HUES48 (cell line): ENCODE measurements at regions not wholly inside any gene's neighbourhood (a gene's known extent, or its start where the extent isn't known, plus 50 kb on each side); places are given as distances from the start of the nearest gene placed in this dataset.

Experiments used
- H3K27ac ChIP-seq: one replicate; pipeline ENCODE4 v1.7.0; 2013; ENCODE audit warnings: low read depth, low read length, inconsistent platforms
- H3K27me3 ChIP-seq: 2 replicates; pipeline ENCODE4 v1.6.1; 2013; ENCODE audit warnings: mild to moderate bottlenecking, low read length; ENCODE audit not compliant: control insufficient read depth, insufficient read depth
- H3K36me3 ChIP-seq: 2 replicates; pipeline ENCODE4 v1.6.1; 2013; ENCODE audit warnings: low read length; ENCODE audit not compliant: control insufficient read depth, insufficient read depth
- H3K4me1 ChIP-seq: 2 replicates; pipeline ENCODE4 v1.6.1; 2013; ENCODE audit warnings: mild to moderate bottlenecking, low read length; ENCODE audit not compliant: control insufficient read depth, insufficient read depth
- H3K4me3 ChIP-seq: 2 replicates; pipeline ENCODE4 v1.5.1; 2013; ENCODE audit warnings: mild to moderate bottlenecking, low read depth, low read length
- H3K9ac ChIP-seq: 2 replicates; pipeline ENCODE4 v1.6.1; 2013; ENCODE audit warnings: mild to moderate bottlenecking, low read depth, low read length, moderate library complexity
- H3K9me3 ChIP-seq: 2 replicates; pipeline ENCODE4 v1.6.1; 2013; ENCODE audit warnings: low read length; ENCODE audit not compliant: control insufficient read depth, insufficient read depth

DNA sequence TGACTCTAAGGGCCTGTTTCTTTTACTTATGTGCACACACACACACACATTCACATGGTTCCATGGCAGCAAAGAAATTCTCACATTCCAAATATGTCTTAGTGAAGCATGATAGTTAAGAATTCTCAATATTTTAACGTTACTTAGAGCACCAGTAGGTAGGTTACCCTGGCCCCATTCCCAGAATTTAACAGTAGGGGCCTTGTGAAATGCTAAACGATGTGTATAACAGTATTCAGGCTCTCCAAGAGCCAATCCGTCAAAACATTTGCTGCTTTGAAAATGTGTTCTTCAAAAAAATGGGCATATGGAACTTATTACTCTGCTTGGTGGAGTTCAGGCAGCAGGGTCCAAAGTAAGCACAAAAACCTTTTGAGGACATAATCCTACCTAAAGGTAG, 93.7 kb upstream of the DAB2 start:
- no peaks in the 10 kb centered on the region for H3K9me3 ChIP-seq
- no peak overlapping the region for H3K9ac ChIP-seq
- H3K27ac ChIP-seq: peak overlapping the region; percentile 84
- no peaks in the 10 kb centered on the region for H3K27me3 ChIP-seq
- no peak overlapping the region for H3K4me3 ChIP-seq
- peaks cover 34% of the 10 kb centered on the region for H3K4me1 ChIP-seq
- no peaks in the 10 kb centered on the region for H3K36me3 ChIP-seq

DNA sequence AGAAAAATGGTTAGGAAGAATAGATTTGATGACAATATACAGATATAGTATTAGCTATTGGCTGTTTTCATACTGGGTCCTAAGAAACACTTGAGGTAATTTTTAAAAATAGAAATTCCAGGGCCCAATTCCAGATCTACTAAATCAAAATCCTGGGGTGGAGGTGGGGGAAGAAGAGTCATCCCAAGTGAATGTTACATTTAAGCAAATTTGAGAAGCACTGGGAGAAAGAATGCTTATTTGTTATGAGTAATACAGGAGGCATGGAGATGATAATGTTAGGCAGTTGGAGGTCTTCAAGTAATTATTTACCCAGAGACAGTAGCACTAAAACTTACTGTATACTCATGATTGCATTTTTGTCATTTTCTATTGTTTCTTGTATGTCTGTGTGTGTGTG, 93.0 kb upstream of the DAB2 start:
- Histone ChIP-seq H3K27me3 (no peaks in the 10 kb centered on the region), H3K4me3 (peak overlapping the region; percentile 11; the same call in 1 of the 2 replicates), H3K9me3 (no peaks in the 10 kb centered on the region), H3K9ac (no peak overlapping the region), H3K36me3 (no peaks in the 10 kb centered on the region), H3K4me1 (peaks cover 34% of the 10 kb centered on the region), H3K27ac (peak overlapping the region; percentile 84)

DNA sequence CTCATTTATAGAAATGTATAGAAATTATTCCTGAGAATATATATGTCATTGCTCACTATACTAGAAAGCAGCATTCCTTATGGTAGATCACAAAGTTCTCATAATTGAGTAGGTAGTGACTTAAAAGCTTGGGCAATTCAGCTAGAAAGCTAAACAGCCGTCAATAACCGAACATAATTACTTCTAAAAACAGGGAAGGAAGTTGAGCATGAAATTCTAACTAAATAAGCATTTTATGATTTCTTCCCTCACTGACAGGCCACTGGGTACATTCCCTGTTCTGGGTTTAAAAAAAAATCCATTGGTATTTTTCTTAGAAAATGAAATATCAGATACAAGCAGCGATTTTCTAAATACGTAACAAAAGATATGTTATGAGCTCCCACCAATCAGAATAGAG, 91.1 kb upstream of the DAB2 start:
- Histone ChIP-seq H3K36me3 (no peaks in the 10 kb centered on the region), H3K4me1 (peaks cover 34% of the 10 kb centered on the region), H3K4me3 (no peak overlapping the region), H3K9me3 (no peaks in the 10 kb centered on the region), H3K27me3 (no peaks in the 10 kb centered on the region), H3K27ac (no peak overlapping the region), H3K9ac (no peak overlapping the region)

DNA sequence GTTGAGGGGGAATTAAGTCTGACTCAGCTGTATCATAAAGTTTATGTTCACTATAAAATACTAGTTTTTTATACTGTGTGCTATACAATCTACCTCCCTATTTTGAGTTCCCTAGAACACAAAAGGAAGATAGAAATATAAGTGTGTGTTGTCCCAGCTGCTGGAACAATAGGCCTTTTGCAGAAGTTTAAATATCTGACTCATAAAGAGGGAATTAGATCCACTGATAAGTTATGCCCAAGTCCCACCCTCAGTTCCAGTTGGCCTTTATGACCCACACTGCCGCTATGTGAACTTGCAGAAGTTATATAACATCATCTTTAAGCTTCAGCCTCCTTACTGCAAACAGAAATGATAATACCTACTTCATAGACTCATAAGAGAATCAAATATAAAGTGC, 88.5 kb upstream of the DAB2 start:
- H3K9ac ChIP-seq: no peak overlapping the region
- no peak overlapping the region for H3K27ac ChIP-seq
- no peak overlapping the region for H3K4me3 ChIP-seq
- H3K9me3 ChIP-seq: no peaks in the 10 kb centered on the region
- peaks cover 12% of the 10 kb centered on the region; the same call in 1 of the 2 replicates for H3K4me1 ChIP-seq
- H3K27me3 ChIP-seq: no peaks in the 10 kb centered on the region
- no peaks in the 10 kb centered on the region for H3K36me3 ChIP-seq

DNA sequence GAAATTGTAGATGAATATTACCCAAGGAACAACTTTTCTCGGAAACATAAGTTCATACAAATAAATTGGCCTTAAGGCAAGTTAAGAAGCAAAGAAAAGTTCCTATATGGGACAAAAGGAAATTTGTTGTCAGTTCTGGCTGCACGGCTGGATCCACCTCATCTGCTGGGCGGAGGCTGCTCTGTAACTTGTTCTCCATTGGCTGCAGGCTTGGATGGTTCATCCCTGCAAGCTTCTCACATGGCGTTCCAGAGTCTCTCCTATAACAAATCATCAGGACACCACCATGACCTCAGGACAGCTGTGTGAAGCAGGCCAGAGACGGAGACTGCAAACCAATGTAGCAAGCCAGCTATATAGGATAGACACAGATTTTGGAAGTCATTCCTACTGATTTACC, 81.4 kb upstream of the DAB2 start:
- Histone ChIP-seq H3K9ac (no peak overlapping the region), H3K4me3 (no peak overlapping the region), H3K27me3 (no peaks in the 10 kb centered on the region), H3K4me1 (no peaks in the 10 kb centered on the region), H3K9me3 (no peaks in the 10 kb centered on the region), H3K36me3 (no peaks in the 10 kb centered on the region), H3K27ac (no peak overlapping the region)

DNA sequence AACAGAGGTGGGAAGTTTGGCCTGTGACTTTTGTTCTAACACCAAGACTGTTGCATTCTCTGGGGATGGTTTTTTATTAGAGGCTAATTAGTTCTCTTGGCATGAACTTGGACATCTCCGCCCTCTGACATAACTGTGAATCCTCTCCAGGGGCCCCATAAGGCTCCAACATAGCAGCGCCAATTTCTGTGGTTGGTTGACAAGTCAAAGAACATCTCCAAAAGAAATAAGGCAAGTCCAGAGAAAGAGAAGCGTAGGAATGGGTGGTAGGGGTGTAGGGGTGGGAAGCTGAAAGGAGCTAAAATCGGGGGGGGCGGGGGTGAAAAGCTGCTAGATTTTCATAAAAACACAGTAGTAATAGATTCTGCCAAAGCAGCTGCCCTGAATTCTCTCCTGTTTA, 81.0 kb upstream of the DAB2 start:
- Histone ChIP-seq H3K4me3 (no peak overlapping the region), H3K27me3 (no peaks in the 10 kb centered on the region), H3K9me3 (no peaks in the 10 kb centered on the region), H3K9ac (no peak overlapping the region), H3K36me3 (no peaks in the 10 kb centered on the region), H3K27ac (no peak overlapping the region), H3K4me1 (no peaks in the 10 kb centered on the region)

DNA sequence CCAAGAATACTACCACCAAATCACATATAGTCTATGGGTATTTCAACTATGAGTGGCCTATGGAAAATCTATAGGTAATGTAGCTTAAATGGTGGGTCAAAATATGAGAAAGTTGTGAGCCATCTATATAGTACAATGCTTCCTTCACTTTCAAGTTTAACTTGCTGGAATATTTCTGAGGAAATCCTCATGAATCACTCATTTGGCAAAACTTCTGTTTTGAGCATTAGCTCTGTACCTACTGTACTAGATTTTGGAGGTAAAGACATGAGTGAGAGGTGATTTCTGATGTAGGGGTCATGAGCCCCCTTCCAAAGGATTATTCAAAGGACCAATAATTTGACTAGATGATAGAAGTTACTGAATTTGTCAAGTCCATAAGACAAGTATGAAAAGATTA, 80.6 kb upstream of the DAB2 start:
- Histone ChIP-seq H3K27me3 (no peaks in the 10 kb centered on the region), H3K4me3 (no peak overlapping the region), H3K9ac (no peak overlapping the region), H3K4me1 (no peaks in the 10 kb centered on the region), H3K36me3 (no peaks in the 10 kb centered on the region), H3K27ac (no peak overlapping the region), H3K9me3 (no peaks in the 10 kb centered on the region)

DNA sequence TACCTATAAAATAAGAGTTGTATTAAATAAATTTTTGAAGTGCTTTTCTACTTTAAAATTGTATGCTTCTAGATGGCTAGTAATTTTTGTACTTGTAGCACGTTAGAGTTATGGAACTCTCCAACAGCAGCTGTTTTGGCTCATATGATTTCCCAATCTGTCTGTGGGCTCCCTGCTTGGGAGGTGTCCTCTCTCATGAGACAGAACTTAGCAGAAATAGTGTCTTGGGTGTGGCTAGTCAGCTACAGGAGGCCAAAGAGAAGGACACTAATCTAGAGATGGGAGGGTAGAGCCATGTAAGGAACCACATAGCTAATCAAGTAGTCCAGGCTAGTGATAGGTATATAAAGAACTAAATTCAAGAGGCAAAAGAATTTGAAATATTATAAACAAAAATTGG, 78.4 kb upstream of the DAB2 start:
- H3K27ac ChIP-seq: no peak overlapping the region
- no peaks in the 10 kb centered on the region for H3K36me3 ChIP-seq
- H3K27me3 ChIP-seq: no peaks in the 10 kb centered on the region
- H3K4me1 ChIP-seq: no peaks in the 10 kb centered on the region
- H3K9ac ChIP-seq: no peak overlapping the region
- H3K9me3 ChIP-seq: no peaks in the 10 kb centered on the region
- no peak overlapping the region for H3K4me3 ChIP-seq

DNA sequence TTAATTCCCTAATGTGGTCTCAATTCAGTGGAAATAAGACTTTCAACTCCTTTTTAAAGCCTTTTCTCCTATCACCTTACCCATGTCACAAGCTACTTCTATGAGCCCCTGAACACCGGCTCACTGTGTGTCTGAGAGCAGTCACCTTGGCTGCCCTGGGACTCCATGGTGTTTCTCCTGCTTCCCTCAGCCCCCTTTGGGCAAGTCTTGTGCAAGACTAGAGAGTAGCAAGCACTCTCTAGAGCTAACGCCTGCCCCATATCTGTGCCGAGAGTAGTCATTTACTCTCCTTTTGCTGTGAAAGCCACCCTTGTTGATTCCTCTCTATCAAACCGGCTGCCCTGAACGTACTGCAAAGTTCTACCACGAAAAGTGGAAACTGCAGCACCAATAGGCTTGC, 77.9 kb upstream of the DAB2 start:
- H3K9ac ChIP-seq: no peak overlapping the region
- 0 out of 2 replicates have a peak, but pooled peaks cover 1% of the 10 kb centered on the region for H3K4me1 ChIP-seq
- H3K27ac ChIP-seq: no peak overlapping the region
- H3K9me3 ChIP-seq: no peaks in the 10 kb centered on the region
- no peak overlapping the region for H3K4me3 ChIP-seq
- H3K27me3 ChIP-seq: no peaks in the 10 kb centered on the region
- no peaks in the 10 kb centered on the region for H3K36me3 ChIP-seq

DNA sequence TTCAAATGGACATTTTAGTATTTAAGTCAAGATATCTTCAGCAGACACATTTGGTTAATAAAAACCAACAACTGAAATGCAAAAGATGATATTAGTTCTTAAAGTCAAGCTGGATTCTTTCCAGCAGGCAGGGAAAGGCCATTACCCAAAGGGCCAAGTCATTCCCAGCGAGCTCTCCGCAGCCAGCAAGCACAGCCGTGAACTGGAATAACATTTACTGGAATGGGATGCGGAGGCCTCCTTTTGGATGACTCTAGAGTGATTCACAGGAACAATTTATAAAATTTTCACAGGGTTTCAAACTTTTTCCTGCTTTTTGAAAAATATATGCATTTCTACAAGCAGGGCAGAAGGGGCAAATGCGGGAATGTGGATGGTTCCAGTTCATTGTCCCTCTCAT, 76.6 kb upstream of the DAB2 start:
- Histone ChIP-seq H3K4me3 (no peak overlapping the region), H3K9me3 (no peaks in the 10 kb centered on the region), H3K27ac (no peak overlapping the region), H3K9ac (no peak overlapping the region), H3K36me3 (no peaks in the 10 kb centered on the region), H3K4me1 (0 out of 2 replicates have a peak, but pooled peaks cover 2% of the 10 kb centered on the region), H3K27me3 (no peaks in the 10 kb centered on the region)

DNA sequence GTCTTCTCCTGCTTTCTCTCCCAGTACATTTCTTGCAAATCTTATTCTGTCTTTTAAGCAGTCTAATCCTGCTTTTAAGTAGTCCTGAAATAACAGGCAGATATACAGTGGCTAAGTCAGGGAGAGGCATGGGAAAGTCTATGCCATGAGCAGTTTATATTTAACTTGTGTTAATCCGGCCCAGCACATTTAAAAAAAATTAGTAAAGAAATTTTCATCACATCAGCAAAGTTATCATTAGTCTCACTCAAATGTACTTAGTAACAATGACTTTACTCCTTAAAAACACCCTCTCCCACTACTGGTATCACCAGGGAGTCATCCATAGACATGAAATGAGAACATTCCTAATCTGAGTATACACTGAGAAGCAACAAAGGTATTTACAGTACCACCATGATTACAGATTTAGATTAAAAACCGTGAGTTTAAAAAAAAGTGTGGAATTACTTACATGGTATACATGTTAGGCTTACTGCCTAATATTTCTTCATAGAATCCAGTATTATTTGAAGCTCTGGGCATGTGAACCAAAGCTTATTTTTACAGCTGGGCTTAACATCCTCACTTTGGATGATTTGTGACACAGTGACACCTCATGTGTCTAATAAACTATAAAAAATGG, 75.9 kb upstream of the DAB2 start:
- 0 out of 2 replicates have a peak, but pooled peaks cover 2% of the 10 kb centered on the region for H3K4me1 ChIP-seq
- H3K27ac ChIP-seq: no peak overlapping the region
- H3K4me3 ChIP-seq: no peak overlapping the region
- H3K9me3 ChIP-seq: no peaks in the 10 kb centered on the region
- H3K36me3 ChIP-seq: no peaks in the 10 kb centered on the region
- H3K9ac ChIP-seq: no peak overlapping the region
- no peaks in the 10 kb centered on the region for H3K27me3 ChIP-seq
